ENCODE measurements at regions not wholly inside any gene's neighbourhood (a gene's known extent, or its start where the extent isn't known, plus 50 kb on each side); places are given as distances from the start of the nearest gene placed in this dataset.

- POLR2A ChIA-PET (ENCODE audit: partially characterized antibody) = no interaction called here
- H3K4me1 Mint-ChIP-seq = no peaks in the 10 kb centered on the region
These were observed 1355.2 kb downstream of the XPNPEP1 start for GRCh38 chr10:108567899-108568752.

GRCh38 chr10:108566316-108567107, 1356.8 kb downstream of the XPNPEP1 start:
- no peaks in the 10 kb centered on the region for H3K4me1 Mint-ChIP-seq
- ChIA-PET CTCF (ENCODE audit: partially characterized antibody) (no interaction called here), POLR2A (ENCODE audit: partially characterized antibody) (no interaction called here)
- H3K27me3 Mint-ChIP-seq = no peaks in the 10 kb centered on the region
- no peak overlapping the region for H3K4me3 ChIP-seq (ENCODE audit: low read length in 2 of 2)
- no peaks in the 10 kb centered on the region for H3K36me3 Mint-ChIP-seq
- no peak overlapping the region for H3K4me3 Mint-ChIP-seq
- H3K9me3 Mint-ChIP-seq = peaks cover 0 to 6% (median 3%) of the 10 kb centered on the region in 8 donors
- H3K27ac ChIP-seq (ENCODE audit: low read depth, low read length) = no peak overlapping the region
- intact Hi-C loops (cut with micrococcal nuclease) = no loop called here
- no peak overlapping the region for H3K27ac Mint-ChIP-seq
- no peaks in the 10 kb centered on the region for H3K4me1 ChIP-seq (ENCODE audit: insufficient read depth, low read length)
- H3K27me3 ChIP-seq (ENCODE audit: insufficient read depth, low read length) = no peaks in the 10 kb centered on the region
- H3K36me3 ChIP-seq (ENCODE audit: insufficient read depth, low read length) = no peaks in the 10 kb centered on the region
- no peak for DNase-seq
- no peaks in the 10 kb centered on the region for H3K9me3 ChIP-seq (ENCODE audit: control insufficient read depth in 1 of 2, low read length in 2 of 2)

More at GRCh38 chr10:108567899-108568752, 1355.2 kb downstream of the XPNPEP1 start:
- Mint-ChIP-seq H3K9me3 (peaks cover 0 to 6% (median 3%) of the 10 kb centered on the region in 8 donors), H3K27me3 (no peaks in the 10 kb centered on the region), H3K36me3 (no peaks in the 10 kb centered on the region), H3K4me3 (no peak overlapping the region), H3K27ac (no peak overlapping the region)
- Histone ChIP-seq H3K9me3 (ENCODE audit: control insufficient read depth in 1 of 2, low read length in 2 of 2) (no peaks in the 10 kb centered on the region), H3K27ac (ENCODE audit: low read depth, low read length) (no peak overlapping the region), H3K36me3 (ENCODE audit: insufficient read depth, low read length) (no peaks in the 10 kb centered on the region), H3K4me1 (ENCODE audit: insufficient read depth, low read length) (no peaks in the 10 kb centered on the region), H3K27me3 (ENCODE audit: insufficient read depth, low read length) (no peaks in the 10 kb centered on the region), H3K4me3 (ENCODE audit: low read length in 2 of 2) (no peak overlapping the region)
- no peak for DNase-seq
- intact Hi-C loops (cut with micrococcal nuclease) = no loop called here
- CTCF ChIA-PET (ENCODE audit: partially characterized antibody) = no interaction called here

GRCh38 chr10:108562105-108562504, 1361.2 kb downstream of the XPNPEP1 start:
- CTCF ChIA-PET (ENCODE audit: partially characterized antibody) = no interaction called here
- no peak overlapping the region for H3K27ac ChIP-seq (ENCODE audit: low read depth, low read length)
- H3K4me1 ChIP-seq (ENCODE audit: insufficient read depth, low read length) = no peaks in the 10 kb centered on the region
- H3K36me3 ChIP-seq (ENCODE audit: insufficient read depth, low read length) = no peaks in the 10 kb centered on the region
- no peak for DNase-seq
- H3K4me1 Mint-ChIP-seq = no peaks in the 10 kb centered on the region
- H3K9me3 Mint-ChIP-seq = peaks cover 0 to 11% (median 2%) of the 10 kb centered on the region in 8 donors
- no peaks in the 10 kb centered on the region for H3K27me3 Mint-ChIP-seq
- POLR2A ChIA-PET (ENCODE audit: partially characterized antibody) = no interaction called here
- H3K4me3 ChIP-seq (ENCODE audit: low read length in 2 of 2) = no peak overlapping the region
- no peak overlapping the region for H3K27ac Mint-ChIP-seq
- H3K4me3 Mint-ChIP-seq = no peak overlapping the region
- intact Hi-C loops (cut with micrococcal nuclease) = no loop called here
- no peaks in the 10 kb centered on the region for H3K9me3 ChIP-seq (ENCODE audit: control insufficient read depth in 1 of 2, low read length in 2 of 2)
- no peaks in the 10 kb centered on the region for H3K36me3 Mint-ChIP-seq
- H3K27me3 ChIP-seq (ENCODE audit: insufficient read depth, low read length) = no peaks in the 10 kb centered on the region

GRCh38 chr10:108561649-108562048, 1361.7 kb downstream of the XPNPEP1 start:
- Mint-ChIP-seq H3K9me3 (peaks cover 0 to 11% (median 1%) of the 10 kb centered on the region in 8 donors), H3K27me3 (no peaks in the 10 kb centered on the region), H3K36me3 (no peaks in the 10 kb centered on the region), H3K4me3 (no peak overlapping the region), H3K27ac (no peak overlapping the region), H3K4me1 (no peaks in the 10 kb centered on the region)
- intact Hi-C loops (cut with micrococcal nuclease) = no loop called here
- Histone ChIP-seq H3K9me3 (ENCODE audit: control insufficient read depth in 1 of 2, low read length in 2 of 2) (no peaks in the 10 kb centered on the region), H3K4me1 (ENCODE audit: insufficient read depth, low read length) (no peaks in the 10 kb centered on the region), H3K27ac (ENCODE audit: low read depth, low read length) (no peak overlapping the region), H3K27me3 (ENCODE audit: insufficient read depth, low read length) (no peaks in the 10 kb centered on the region), H3K36me3 (ENCODE audit: insufficient read depth, low read length) (no peaks in the 10 kb centered on the region), H3K4me3 (ENCODE audit: low read length in 2 of 2) (no peak overlapping the region)
- CTCF ChIA-PET (ENCODE audit: partially characterized antibody) = no interaction called here
- DNase-seq = no peak
- POLR2A ChIA-PET (ENCODE audit: partially characterized antibody) = no interaction called here

GRCh38 chr10:108560488-108560887, 1362.8 kb downstream of the XPNPEP1 start:
- H3K4me1 Mint-ChIP-seq = no peaks in the 10 kb centered on the region
- H3K27ac Mint-ChIP-seq = no peak overlapping the region
- ChIA-PET POLR2A (ENCODE audit: partially characterized antibody) (no interaction called here), CTCF (ENCODE audit: partially characterized antibody) (no interaction called here)
- Histone ChIP-seq H3K4me1 (ENCODE audit: insufficient read depth, low read length) (no peaks in the 10 kb centered on the region), H3K27me3 (ENCODE audit: insufficient read depth, low read length) (no peaks in the 10 kb centered on the region), H3K27ac (ENCODE audit: low read depth, low read length) (no peak overlapping the region), H3K36me3 (ENCODE audit: insufficient read depth, low read length) (no peaks in the 10 kb centered on the region), H3K9me3 (ENCODE audit: control insufficient read depth in 1 of 2, low read length in 2 of 2) (no peaks in the 10 kb centered on the region), H3K4me3 (ENCODE audit: low read length in 2 of 2) (no peak overlapping the region)
- no peaks in the 10 kb centered on the region for H3K36me3 Mint-ChIP-seq
- intact Hi-C loops (cut with micrococcal nuclease) = no loop called here
- H3K27me3 Mint-ChIP-seq = no peaks in the 10 kb centered on the region
- H3K9me3 Mint-ChIP-seq = peaks cover 0 to 11% (median 5%) of the 10 kb centered on the region in 8 donors
- H3K4me3 Mint-ChIP-seq = no peak overlapping the region
- DNase-seq = no peak

GRCh38 chr10:108556186-108556585, 1367.1 kb downstream of the XPNPEP1 start:
- H3K27me3 ChIP-seq (ENCODE audit: insufficient read depth, low read length) = no peaks in the 10 kb centered on the region
- CTCF ChIA-PET (ENCODE audit: partially characterized antibody) = no interaction called here
- no peaks in the 10 kb centered on the region for H3K4me1 ChIP-seq (ENCODE audit: insufficient read depth, low read length)
- POLR2A ChIA-PET (ENCODE audit: partially characterized antibody) = no interaction called here
- no peak overlapping the region for H3K4me3 ChIP-seq (ENCODE audit: low read length in 2 of 2)
- H3K27ac Mint-ChIP-seq = no peak overlapping the region
- DNase-seq = no peak
- peaks cover 0 to 11% (median 6%) of the 10 kb centered on the region in 8 donors for H3K9me3 Mint-ChIP-seq
- no peaks in the 10 kb centered on the region for H3K36me3 ChIP-seq (ENCODE audit: insufficient read depth, low read length)
- H3K27me3 Mint-ChIP-seq = no peaks in the 10 kb centered on the region
- no peak overlapping the region for H3K27ac ChIP-seq (ENCODE audit: low read depth, low read length)
- intact Hi-C loops (cut with micrococcal nuclease) = no loop called here
- no peaks in the 10 kb centered on the region for H3K36me3 Mint-ChIP-seq
- no peak overlapping the region for H3K4me3 Mint-ChIP-seq
- no peaks in the 10 kb centered on the region for H3K4me1 Mint-ChIP-seq
- H3K9me3 ChIP-seq (ENCODE audit: control insufficient read depth in 1 of 2, low read length in 2 of 2) = no peaks in the 10 kb centered on the region

GRCh38 chr10:108545921-108546320, 1377.4 kb downstream of the XPNPEP1 start:
- CTCF ChIA-PET (ENCODE audit: partially characterized antibody) = no interaction called here

More at GRCh38 chr10:108545921-108546320, 1377.4 kb downstream of the XPNPEP1 start:
- Mint-ChIP-seq H3K9me3 (peaks cover 0 to 6% (median 2%) of the 10 kb centered on the region in 8 donors), H3K4me1 (no peaks in the 10 kb centered on the region), H3K27me3 (no peaks in the 10 kb centered on the region), H3K36me3 (no peaks in the 10 kb centered on the region), H3K4me3 (no peak overlapping the region), H3K27ac (no peak overlapping the region)
- Histone ChIP-seq H3K4me1 (ENCODE audit: insufficient read depth, low read length) (no peaks in the 10 kb centered on the region), H3K27ac (ENCODE audit: low read depth, low read length) (no peak overlapping the region), H3K4me3 (ENCODE audit: low read length in 2 of 2) (no peak overlapping the region), H3K36me3 (ENCODE audit: insufficient read depth, low read length) (no peaks in the 10 kb centered on the region), H3K9me3 (ENCODE audit: control insufficient read depth in 1 of 2, low read length in 2 of 2) (no peaks in the 10 kb centered on the region), H3K27me3 (ENCODE audit: insufficient read depth, low read length) (no peaks in the 10 kb centered on the region)
- POLR2A ChIA-PET (ENCODE audit: partially characterized antibody) = no interaction called here
- no peak for DNase-seq
- intact Hi-C loops (cut with micrococcal nuclease) = no loop called here
